Activated CD8-positive, alpha-beta memory T cell treated with anti-CD3 and anti-CD28 coated beads for 36 hours (primary cell): ENCODE measurements at regions not wholly inside any gene's neighbourhood (a gene's known extent, or its start where the extent isn't known, plus 50 kb on each side); places are given as distances from the start of the nearest gene placed in this dataset.
"Not testable (repeated sequence)": the region's sequence is repeated elsewhere in the genome, so short reads cannot be mapped to it uniquely, and the experiment has no call there.

ENCODE experiments used
- CTCF ChIA-PET: fragments of 350-600 bp; sonication (Branson Sonifier 250); formaldehyde crosslinking; loops from one replicate; lab custom pipeline; 2021; ENCODE audit warnings: antibody characterized with exemption; lab: Charles Lee
- POLR2A ChIA-PET: fragments of 350-600 bp; sonication (Branson Sonifier 250); formaldehyde crosslinking; loops from one replicate; lab custom pipeline; 2021; ENCODE audit warnings: antibody characterized with exemption; lab: Charles Lee

GRCh38 chr6:165178056-165178455, 131.3 kb downstream of the C6orf118 start:
- ChIA-PET POLR2A (no interaction called here), CTCF (no interaction called here)

- ChIA-PET CTCF (no interaction called here), POLR2A (no interaction called here)
These were observed 135.9 kb downstream of the C6orf118 start for GRCh38 chr6:165173484-165173883.

DNA sequence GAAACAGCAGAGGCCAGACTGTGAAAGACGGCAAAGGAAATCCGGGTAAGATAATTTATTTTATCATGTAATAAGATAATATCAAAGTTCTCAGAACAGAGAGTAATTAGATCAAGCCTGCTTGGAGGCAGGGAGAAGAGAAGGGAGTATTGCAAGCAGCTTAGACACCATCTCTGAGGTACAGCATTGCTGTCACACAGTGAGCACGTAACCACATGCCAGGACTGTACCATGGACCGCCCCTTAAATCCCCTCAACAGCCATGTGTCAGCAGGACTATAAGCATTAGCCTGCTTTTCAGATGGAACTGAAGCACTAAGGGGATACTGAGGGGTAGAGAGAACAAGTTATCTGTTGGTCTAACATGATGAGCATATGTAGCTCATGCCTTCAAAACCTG, 141.5 kb downstream of the C6orf118 start:
- CTCF ChIA-PET, result no interaction called here
- POLR2A ChIA-PET, result no interaction called here

DNA sequence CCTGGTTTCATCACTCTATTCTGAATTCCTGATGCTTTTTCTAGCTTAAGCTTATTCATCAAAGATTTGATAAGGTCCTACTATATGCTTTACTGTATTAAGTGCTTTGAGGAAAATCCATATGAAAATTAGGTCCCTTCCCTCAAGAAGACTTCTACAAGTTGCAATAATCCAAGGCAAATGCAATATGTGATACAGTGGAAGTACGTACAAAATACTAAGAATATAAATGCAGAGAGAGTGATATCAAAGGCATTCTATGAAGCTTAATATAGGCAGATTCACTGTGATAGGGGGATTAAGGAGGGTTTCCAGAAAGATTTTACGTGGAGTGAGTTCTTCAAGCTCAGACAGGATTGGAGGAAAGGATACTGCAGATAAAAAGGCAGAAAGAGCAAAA, 142.1 kb downstream of the C6orf118 start:
- POLR2A ChIA-PET, result no interaction called here
- CTCF ChIA-PET, result no interaction called here

DNA sequence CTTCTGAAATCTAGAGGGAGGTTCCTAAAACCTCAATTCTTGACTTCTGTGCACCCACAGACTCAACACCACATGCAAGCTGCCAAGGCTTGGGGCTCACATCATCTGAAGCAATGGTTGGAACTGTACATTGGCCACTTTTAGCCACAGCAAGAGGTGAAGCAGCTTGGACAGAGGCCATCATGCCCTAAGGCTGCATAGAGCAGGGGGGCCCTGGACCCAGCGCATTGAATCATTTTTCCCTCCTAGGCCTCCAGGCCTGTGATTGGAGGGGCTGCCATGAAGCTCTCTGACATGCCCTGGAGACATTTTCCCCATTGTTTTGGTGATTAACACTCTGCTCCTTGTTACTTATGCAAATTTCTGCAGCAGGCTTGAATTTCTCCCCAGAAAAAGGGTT, 145.9 kb downstream of the C6orf118 start:
- CTCF ChIA-PET, result no interaction called here
- POLR2A ChIA-PET, result no interaction called here

GRCh38 chr6:165159460-165159859, 149.9 kb downstream of the C6orf118 start:
- CTCF ChIA-PET, result no interaction called here
- POLR2A ChIA-PET, result no interaction called here

- POLR2A ChIA-PET, result no interaction called here
- CTCF ChIA-PET, result no interaction called here
These were observed 162.9 kb downstream of the C6orf118 start for GRCh38 chr6:165146456-165146855.

DNA sequence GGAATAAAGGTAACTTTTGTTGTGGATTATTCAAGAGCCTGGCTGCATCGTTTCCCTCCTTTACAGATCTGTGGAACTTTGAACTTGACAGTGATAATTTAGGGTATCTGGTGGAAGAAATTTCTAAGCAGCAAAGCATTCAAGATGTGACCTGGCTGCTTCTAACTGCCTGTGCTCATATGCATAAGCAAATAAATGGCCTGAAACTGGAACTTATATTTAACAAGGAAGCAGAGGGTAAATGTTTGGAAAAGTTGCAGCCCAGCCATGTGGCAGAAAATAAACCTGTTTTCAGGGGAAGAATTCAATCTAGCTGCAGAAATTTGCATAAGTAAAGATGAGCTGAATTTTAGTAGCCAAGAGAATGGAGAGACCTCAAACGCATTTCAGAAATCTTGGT, 173.5 kb downstream of the C6orf118 start:
- CTCF ChIA-PET, result no interaction called here
- POLR2A ChIA-PET, result no interaction called here

DNA sequence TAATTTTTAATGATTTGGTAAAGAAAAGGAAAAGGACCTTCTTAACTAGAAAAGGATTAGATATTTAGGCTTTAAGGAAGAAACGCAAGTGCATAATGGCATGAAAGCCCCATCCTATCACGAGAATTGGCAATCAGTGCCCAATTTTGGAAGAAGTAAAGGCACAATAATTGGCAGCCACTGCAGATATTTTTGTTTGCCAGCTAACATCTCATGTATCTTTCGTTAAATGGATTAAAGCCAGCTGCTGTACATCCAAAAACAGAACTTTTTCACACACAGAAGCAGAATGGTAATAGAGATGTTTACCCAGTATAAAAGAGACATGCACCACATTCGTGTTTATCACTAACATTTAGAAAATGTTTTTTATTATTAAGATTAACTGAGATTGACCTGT, 180.3 kb downstream of the C6orf118 start:
- ChIA-PET CTCF (no interaction called here), POLR2A (no interaction called here)

DNA sequence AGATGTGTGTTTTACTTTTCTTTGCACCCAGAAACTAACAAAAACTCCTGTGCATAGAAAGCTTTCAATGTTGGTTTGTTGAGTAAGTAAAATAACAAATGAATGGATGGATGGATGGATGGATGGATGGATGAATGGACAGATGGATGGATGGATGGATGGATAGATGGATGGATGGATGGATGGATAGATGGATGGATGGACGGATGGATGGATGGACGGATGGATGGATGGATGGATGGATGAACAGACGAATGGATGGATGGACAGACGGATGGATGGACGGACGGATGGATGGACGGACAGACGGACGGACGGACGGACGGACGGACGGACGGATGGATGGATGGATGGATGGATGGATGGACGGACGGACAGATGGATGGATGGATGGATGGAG, 181.7 kb downstream of the C6orf118 start:
- POLR2A ChIA-PET, CTCF ChIA-PET: not testable (repeated sequence)

- POLR2A ChIA-PET, result not testable (repeated sequence)
These were observed 184.7 kb downstream of the C6orf118 start for GRCh38 chr6:165124681-165125080.

DNA sequence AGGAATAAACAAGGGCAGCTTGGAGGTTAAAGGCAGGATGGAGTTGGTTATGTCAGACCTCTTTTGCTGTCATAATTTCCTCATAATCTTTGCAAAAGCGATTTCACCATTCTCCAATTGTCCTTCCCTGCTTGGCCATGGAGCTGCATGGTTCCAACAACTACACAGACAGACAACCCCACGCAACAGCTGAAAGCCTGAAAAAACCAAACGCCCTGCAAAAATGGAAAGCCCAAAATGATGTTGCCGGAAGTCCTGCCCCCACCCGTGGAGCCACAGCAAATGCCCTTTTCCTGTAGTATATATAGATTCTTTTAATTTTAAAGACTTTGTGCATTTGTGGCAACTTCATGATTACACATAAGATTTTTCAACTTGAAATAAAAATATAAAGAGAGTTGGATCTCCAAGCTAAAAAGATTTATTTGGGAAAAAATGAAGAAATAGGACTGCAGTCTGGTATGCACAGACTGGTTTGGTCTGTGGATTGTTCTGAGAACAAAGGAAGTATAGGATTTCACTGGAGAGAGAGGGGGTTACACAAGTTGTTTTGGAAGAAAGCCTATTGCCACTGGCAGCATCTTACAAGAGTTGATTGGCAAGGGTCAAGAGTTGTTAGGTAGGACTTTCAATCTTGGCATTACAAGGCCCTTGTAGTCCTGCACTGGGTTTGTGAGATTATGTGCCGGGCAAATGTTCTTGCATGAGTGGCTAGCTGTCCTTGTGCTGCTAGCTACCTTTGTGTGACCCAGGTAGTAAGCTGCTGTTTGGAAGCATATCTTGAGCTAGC, 190.0 kb downstream of the C6orf118 start:
- ChIA-PET CTCF (no interaction called here), POLR2A (no interaction called here)

More at GRCh38 chr6:165124681-165125080, 184.7 kb downstream of the C6orf118 start:
- CTCF ChIA-PET, result not testable (repeated sequence)

GRCh38 chr6:165118736-165119135, 190.7 kb downstream of the C6orf118 start:
- ChIA-PET POLR2A (no interaction called here), CTCF (no interaction called here)

- POLR2A ChIA-PET, result no interaction called here
- CTCF ChIA-PET, result no interaction called here
These were observed 191.6 kb downstream of the C6orf118 start for GRCh38 chr6:165117806-165118205.

- CTCF ChIA-PET, result no interaction called here
- POLR2A ChIA-PET, result no interaction called here
These were observed 192.3 kb downstream of the C6orf118 start for GRCh38 chr6:165117121-165117520.

- CTCF ChIA-PET, result no interaction called here
- POLR2A ChIA-PET, result no interaction called here
These were observed 198.5 kb downstream of the C6orf118 start for GRCh38 chr6:165110860-165111259.

- ChIA-PET CTCF (no interaction called here), POLR2A (no interaction called here)
These were observed 200.4 kb downstream of the C6orf118 start for GRCh38 chr6:165109011-165109410.

DNA sequence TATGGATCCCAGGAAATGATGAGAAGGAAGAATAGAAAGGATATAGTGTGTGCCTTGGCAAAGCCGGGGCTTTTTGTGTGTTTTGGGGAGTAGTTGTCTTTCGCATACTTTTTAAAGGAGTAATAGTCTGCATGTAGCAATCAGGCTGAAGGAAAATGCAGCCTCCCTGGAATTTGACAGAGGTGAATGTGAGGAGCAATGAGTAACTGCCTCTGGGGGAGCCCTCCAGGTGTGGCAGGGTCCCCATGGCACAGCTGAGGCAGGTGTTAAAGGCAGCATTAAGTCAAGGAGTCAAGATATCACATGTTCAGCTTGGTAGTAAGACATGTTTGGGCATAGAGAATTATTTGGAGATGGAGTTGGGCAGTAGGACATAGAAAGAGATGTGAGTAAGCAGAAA, 203.1 kb downstream of the C6orf118 start:
- ChIA-PET POLR2A (no interaction called here), CTCF (no interaction called here)

DNA sequence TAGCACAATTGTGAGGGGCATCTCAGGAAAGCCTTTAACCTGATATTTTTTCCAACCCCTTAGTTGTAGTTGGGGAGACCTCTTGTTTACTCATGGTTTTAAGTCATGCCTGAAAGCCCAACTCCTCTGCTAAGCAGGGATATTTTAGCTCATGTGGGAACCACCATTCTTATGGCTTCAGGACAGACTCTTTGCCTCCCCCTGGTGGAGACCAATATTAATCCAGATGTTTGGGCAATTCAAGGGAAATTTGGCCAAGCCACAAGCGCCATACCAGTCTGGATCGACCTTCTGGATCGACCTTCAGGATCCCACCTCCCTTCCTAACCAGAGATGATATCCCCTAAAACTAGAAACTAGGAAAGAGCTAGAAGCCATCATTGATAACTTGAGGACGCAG, 211.2 kb downstream of the C6orf118 start:
- POLR2A ChIA-PET, result no interaction called here
- CTCF ChIA-PET, result no interaction called here

DNA sequence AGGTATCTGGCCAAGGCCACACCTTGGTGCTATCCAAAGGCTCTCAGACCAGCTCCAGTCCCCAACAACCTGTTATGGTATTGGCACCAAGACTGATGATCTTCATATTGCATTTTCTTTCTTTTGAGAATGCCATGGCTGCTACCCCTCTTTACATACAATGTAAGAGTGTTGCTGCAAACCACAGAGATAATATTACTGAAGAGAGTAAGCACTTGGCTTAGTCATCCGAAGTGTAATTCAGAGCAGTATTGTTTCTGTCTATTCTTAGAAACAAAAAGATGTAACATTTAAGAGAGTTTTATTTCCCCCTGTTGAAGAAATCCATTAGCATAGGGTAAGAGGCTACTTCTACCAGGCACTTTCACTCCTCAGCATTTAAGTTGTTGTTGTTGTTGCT, 212.5 kb downstream of the C6orf118 start:
- ChIA-PET CTCF (no interaction called here), POLR2A (no interaction called here)

DNA sequence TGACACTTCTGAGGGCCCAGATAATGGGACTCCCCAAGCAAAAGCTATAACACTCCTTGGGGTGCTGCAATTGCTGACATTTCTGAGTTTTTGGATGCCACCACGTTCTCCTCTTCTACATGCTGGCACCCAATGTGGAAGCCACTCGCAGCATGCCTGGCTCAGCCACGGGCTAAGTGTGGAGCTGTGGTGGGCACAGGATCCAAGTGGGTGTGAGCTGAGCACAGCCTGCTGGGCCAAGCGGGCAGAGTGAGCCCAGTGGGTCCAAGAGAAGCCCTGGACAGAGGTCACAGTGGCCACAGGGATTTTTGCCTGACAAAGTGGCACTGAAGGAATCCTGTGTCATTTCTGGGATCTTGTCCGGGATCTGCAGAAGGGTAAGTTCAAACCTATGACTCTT, 213.2 kb downstream of the C6orf118 start:
- ChIA-PET CTCF (no interaction called here), POLR2A (no interaction called here)
